ENCODE measurements at regions not wholly inside any gene's neighbourhood (a gene's known extent, or its start where the extent isn't known, plus 50 kb on each side); places are given as distances from the start of the nearest gene placed in this dataset.

- Histone ChIP-seq H3K27me3 (no peaks in the 10 kb centered on the region), H3K9me3 (no peaks in the 10 kb centered on the region), H3K27ac (no peak overlapping the region), H3K36me3 (no peaks in the 10 kb centered on the region), H3K4me1 (no peaks in the 10 kb centered on the region), H3K4me3 (no peak overlapping the region)
- DNase-seq, result no peak
- 22 to 49% methylated on average over 11 of the region's 11 CpGs for WGBS, 2 donors
- TF ChIP-seq CTCF (IDR thresholded peaks at IDR 0.05), result no peak
- no peak for TF ChIP-seq POLR2AphosphoS5 (IDR thresholded peaks at IDR 0.05)
- TF ChIP-seq POLR2A (IDR thresholded peaks at IDR 0.05), result no peak
- no peak for TF ChIP-seq EP300 (IDR thresholded peaks at IDR 0.05)
- intact Hi-C loops (cut with DNase I), result no loop called here
These were observed 237.1 kb downstream of the EBLN2 start for GRCh38 chr3:73298243-73299183.

GRCh38 chr3:73299184-73299691, 237.8 kb downstream of the EBLN2 start:
- Histone ChIP-seq H3K27me3 (no peaks in the 10 kb centered on the region), H3K4me1 (no peaks in the 10 kb centered on the region), H3K36me3 (no peaks in the 10 kb centered on the region), H3K4me3 (no peak overlapping the region), H3K27ac (no peak overlapping the region), H3K9me3 (no peaks in the 10 kb centered on the region)
- 76 to 86% methylated on average over 5 of the region's 5 CpGs for WGBS, 2 donors
- TF ChIP-seq EP300 (IDR thresholded peaks at IDR 0.05) (no peak), POLR2A (IDR thresholded peaks at IDR 0.05) (no peak), POLR2AphosphoS5 (IDR thresholded peaks at IDR 0.05) (no peak), CTCF (IDR thresholded peaks at IDR 0.05) (no peak)
- no peak for DNase-seq
- intact Hi-C loops (cut with DNase I), result no loop called here

- TF ChIP-seq EP300 (IDR thresholded peaks at IDR 0.05), result no peak
- TF ChIP-seq POLR2AphosphoS5 (IDR thresholded peaks at IDR 0.05), result no peak
- TF ChIP-seq POLR2A (IDR thresholded peaks at IDR 0.05), result no peak
- TF ChIP-seq CTCF (IDR thresholded peaks at IDR 0.05), result no peak
- no peaks in the 10 kb centered on the region for H3K27me3 ChIP-seq
- H3K4me3 ChIP-seq, result no peak overlapping the region
- peaks cover 0 to 4% (median 0%) of the 10 kb centered on the region in 4 donors for H3K4me1 ChIP-seq
- no peak for DNase-seq
- no peak overlapping the region for H3K27ac ChIP-seq
- 87 to 88% methylated on average over 5 of the region's 5 CpGs for WGBS, 2 donors
- H3K36me3 ChIP-seq, result no peaks in the 10 kb centered on the region
- no peaks in the 10 kb centered on the region for H3K9me3 ChIP-seq
- intact Hi-C loops (cut with DNase I), result no loop called here
These were observed 252.9 kb downstream of the EBLN2 start for GRCh38 chr3:73314151-73314951.

- 62 to 79% methylated on average over 10 of the region's 10 CpGs for WGBS, 2 donors
- intact Hi-C loops (cut with DNase I), result no loop called here
These were observed 254.2 kb downstream of the EBLN2 start for GRCh38 chr3:73315706-73316105.

More at GRCh38 chr3:73315706-73316105, 254.2 kb downstream of the EBLN2 start:
- Histone ChIP-seq H3K4me1 (peaks cover 0 to 4% (median 0%) of the 10 kb centered on the region in 4 donors), H3K27ac (no peak overlapping the region), H3K9me3 (no peaks in the 10 kb centered on the region), H3K36me3 (no peaks in the 10 kb centered on the region), H3K27me3 (no peaks in the 10 kb centered on the region), H3K4me3 (no peak overlapping the region)
- no peak for TF ChIP-seq POLR2A (IDR thresholded peaks at IDR 0.05)
- no peak for TF ChIP-seq EP300 (IDR thresholded peaks at IDR 0.05)
- TF ChIP-seq CTCF (IDR thresholded peaks at IDR 0.05), result no peak
- no peak for TF ChIP-seq POLR2AphosphoS5 (IDR thresholded peaks at IDR 0.05)
- no peak for DNase-seq
